ENCODE measurements at regions not wholly inside any gene's neighbourhood (a gene's known extent, or its start where the extent isn't known, plus 50 kb on each side); places are given as distances from the start of the nearest gene placed in this dataset.

DNA sequence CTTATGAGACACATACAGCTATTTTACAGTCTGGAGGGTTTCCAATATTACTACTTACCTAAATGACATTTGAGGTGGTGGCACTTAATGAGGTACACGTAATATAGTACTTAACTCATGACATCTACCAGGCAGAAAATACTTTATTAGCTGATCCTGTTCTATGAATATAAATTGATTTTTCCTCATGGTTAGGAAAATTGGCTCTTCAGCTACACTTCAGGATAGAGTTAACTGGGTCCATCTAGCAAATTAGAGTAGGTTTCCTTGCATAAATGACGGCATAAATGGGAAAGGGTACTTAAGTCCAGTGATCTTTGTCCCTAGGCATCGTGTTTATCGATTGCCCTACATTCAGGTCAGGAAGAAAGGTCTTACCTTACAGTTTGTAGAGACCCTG, 988.8 kb upstream of the TMPRSS15 start:
- H3K4me3 ChIP-seq (ENCODE audit: low read depth in 2 of 2, low read length in 2 of 2), result no peak overlapping the region
- no peak for ATAC-seq
- H3K27me3 ChIP-seq (ENCODE audit: control insufficient read depth, insufficient read depth, low read length), result no peaks in the 10 kb centered on the region
- no peaks in the 10 kb centered on the region for H3K9me3 ChIP-seq (ENCODE audit: control insufficient read depth, insufficient read depth, low read depth, low read length)
- no peak for DNase-seq (ENCODE audit: low read depth, low spot score)
- H3K27ac ChIP-seq (ENCODE audit: low read length), result no peak overlapping the region
- CTCF ChIA-PET, result no interaction called here
- H3K36me3 ChIP-seq (ENCODE audit: control insufficient read depth, insufficient read depth, low read length), result no peaks in the 10 kb centered on the region
- BruUV-seq (replicated peaks), result no TSS peak
- in situ Hi-C loops (cut with HindIII; ENCODE audit: low pct_unique_long_range_greater_than_20kb, low sequenced_read_pairs), result no loop called here
- H3K4me1 ChIP-seq (ENCODE audit: control insufficient read depth, insufficient read depth, low read length), result no peaks in the 10 kb centered on the region
- intact Hi-C loops (cut with micrococcal nuclease; ENCODE audit: unreplicated experiment), result no loop called here
- TF ChIP-seq, protein P1, sequence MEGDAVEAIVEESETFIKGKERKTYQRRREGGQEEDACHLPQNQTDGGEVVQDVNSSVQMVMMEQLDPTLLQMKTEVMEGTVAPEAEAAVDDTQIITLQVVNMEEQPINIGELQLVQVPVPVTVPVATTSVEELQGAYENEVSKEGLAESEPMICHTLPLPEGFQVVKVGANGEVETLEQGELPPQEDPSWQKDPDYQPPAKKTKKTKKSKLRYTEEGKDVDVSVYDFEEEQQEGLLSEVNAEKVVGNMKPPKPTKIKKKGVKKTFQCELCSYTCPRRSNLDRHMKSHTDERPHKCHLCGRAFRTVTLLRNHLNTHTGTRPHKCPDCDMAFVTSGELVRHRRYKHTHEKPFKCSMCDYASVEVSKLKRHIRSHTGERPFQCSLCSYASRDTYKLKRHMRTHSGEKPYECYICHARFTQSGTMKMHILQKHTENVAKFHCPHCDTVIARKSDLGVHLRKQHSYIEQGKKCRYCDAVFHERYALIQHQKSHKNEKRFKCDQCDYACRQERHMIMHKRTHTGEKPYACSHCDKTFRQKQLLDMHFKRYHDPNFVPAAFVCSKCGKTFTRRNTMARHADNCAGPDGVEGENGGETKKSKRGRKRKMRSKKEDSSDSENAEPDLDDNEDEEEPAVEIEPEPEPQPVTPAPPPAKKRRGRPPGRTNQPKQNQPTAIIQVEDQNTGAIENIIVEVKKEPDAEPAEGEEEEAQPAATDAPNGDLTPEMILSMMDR (IDR thresholded peaks at IDR 0.05), result no peak
- TF ChIP-seq SIN3A (IDR thresholded peaks at IDR 0.05; ENCODE audit: borderline replicate concordance, insufficient read depth, low read depth, low read length), result no peak
- TF ChIP-seq, protein P2, sequence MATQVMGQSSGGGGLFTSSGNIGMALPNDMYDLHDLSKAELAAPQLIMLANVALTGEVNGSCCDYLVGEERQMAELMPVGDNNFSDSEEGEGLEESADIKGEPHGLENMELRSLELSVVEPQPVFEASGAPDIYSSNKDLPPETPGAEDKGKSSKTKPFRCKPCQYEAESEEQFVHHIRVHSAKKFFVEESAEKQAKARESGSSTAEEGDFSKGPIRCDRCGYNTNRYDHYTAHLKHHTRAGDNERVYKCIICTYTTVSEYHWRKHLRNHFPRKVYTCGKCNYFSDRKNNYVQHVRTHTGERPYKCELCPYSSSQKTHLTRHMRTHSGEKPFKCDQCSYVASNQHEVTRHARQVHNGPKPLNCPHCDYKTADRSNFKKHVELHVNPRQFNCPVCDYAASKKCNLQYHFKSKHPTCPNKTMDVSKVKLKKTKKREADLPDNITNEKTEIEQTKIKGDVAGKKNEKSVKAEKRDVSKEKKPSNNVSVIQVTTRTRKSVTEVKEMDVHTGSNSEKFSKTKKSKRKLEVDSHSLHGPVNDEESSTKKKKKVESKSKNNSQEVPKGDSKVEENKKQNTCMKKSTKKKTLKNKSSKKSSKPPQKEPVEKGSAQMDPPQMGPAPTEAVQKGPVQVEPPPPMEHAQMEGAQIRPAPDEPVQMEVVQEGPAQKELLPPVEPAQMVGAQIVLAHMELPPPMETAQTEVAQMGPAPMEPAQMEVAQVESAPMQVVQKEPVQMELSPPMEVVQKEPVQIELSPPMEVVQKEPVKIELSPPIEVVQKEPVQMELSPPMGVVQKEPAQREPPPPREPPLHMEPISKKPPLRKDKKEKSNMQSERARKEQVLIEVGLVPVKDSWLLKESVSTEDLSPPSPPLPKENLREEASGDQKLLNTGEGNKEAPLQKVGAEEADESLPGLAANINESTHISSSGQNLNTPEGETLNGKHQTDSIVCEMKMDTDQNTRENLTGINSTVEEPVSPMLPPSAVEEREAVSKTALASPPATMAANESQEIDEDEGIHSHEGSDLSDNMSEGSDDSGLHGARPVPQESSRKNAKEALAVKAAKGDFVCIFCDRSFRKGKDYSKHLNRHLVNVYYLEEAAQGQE (IDR thresholded peaks at IDR 0.05; ENCODE audit: insufficient read depth in 1 of 2, low read depth in 2 of 2, low read length in 1 of 2), result no peak
- no peak for TF ChIP-seq POLR2AphosphoS5 (IDR thresholded peaks at IDR 0.05; ENCODE audit: low read depth, low read length)
- TF ChIP-seq TCF7L2 (IDR thresholded peaks at IDR 0.05; ENCODE audit: low read depth, low read length), result no peak
- POLR2A ChIA-PET, result no interaction called here

DNA sequence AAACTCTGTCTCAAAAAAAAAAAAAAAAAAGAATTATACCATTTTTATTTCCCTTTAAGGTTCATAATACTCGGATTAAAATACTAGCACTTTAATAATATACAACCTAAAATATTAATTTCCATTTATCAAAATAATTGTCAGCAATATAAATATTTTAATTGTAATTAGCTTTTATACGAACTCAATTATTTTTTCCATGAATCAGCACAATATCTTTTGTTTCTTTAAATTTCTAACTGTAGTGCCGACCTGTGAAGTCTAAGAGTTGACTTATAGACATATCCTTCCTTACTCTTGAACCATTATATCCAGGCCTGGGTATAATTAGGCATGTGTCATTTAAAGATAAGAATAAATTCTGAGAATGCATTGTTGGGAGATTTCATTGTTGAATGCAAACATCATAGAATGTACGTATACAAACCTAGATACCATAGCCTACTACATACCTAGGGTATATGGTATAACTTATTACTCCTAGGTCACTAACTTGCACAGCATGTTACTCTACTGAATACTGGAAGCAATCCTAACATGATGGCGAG, 996.7 kb upstream of the TMPRSS15 start:
- TF ChIP-seq, protein P2 (IDR thresholded peaks at IDR 0.05; ENCODE audit: insufficient read depth in 1 of 2, low read depth in 2 of 2, low read length in 1 of 2), result no peak
- TF ChIP-seq SIN3A (IDR thresholded peaks at IDR 0.05; ENCODE audit: borderline replicate concordance, insufficient read depth, low read depth, low read length), result no peak
- TF ChIP-seq TCF7L2 (IDR thresholded peaks at IDR 0.05; ENCODE audit: low read depth, low read length), result no peak
- no peak for TF ChIP-seq POLR2AphosphoS5 (IDR thresholded peaks at IDR 0.05; ENCODE audit: low read depth, low read length)
- TF ChIP-seq, protein P1 (IDR thresholded peaks at IDR 0.05), result no peak
- no peak for ATAC-seq
- intact Hi-C loops (cut with micrococcal nuclease; ENCODE audit: unreplicated experiment) (no loop called here), in situ Hi-C loops (cut with HindIII; ENCODE audit: low pct_unique_long_range_greater_than_20kb, low sequenced_read_pairs) (no loop called here)
- BruUV-seq (replicated peaks), result no TSS peak
- POLR2A ChIA-PET, result no interaction called here
- Histone ChIP-seq H3K27me3 (ENCODE audit: control insufficient read depth, insufficient read depth, low read length) (no peaks in the 10 kb centered on the region), H3K27ac (ENCODE audit: low read length) (no peak overlapping the region), H3K4me3 (ENCODE audit: low read depth in 2 of 2, low read length in 2 of 2) (no peak overlapping the region), H3K9me3 (ENCODE audit: control insufficient read depth, insufficient read depth, low read depth, low read length) (no peaks in the 10 kb centered on the region), H3K4me1 (ENCODE audit: control insufficient read depth, insufficient read depth, low read length) (no peaks in the 10 kb centered on the region), H3K36me3 (ENCODE audit: control insufficient read depth, insufficient read depth, low read length) (no peaks in the 10 kb centered on the region)
- CTCF ChIA-PET, result no interaction called here
- DNase-seq (ENCODE audit: low read depth, low spot score), result no peak
